ENCODE measurements at regions not wholly inside any gene's neighbourhood (a gene's known extent, or its start where the extent isn't known, plus 50 kb on each side); places are given as distances from the start of the nearest gene placed in this dataset.
"Not testable (repeated sequence)": the region's sequence is repeated elsewhere in the genome, so short reads cannot be mapped to it uniquely, and the experiment has no call there.

DNA sequence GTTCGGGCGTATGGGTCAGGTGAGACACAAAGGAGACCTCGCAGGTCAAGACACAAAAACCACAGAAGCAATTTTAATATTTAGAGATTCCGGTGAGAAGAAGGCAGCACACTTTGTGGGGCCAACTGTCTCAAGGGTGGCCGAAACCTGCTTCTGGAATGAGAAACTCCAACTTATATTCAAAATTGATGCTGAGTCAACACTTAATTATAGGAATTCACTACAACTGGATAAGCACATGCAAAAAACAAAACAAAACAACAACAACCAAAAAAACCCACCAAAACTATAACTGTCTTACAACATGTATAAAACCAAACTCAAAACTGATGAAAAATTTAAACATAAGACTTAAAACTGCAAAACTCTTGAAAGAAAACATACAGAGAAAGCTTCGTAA lies 593.3 kb downstream of the POM121L12 start:
- H4K20me1 ChIP-seq (ENCODE audit: insufficient read depth) = no peaks in the 10 kb centered on the region
- TF ChIP-seq EZH2 (IDR thresholded peaks at IDR 0.05; ENCODE audit: low read depth) = no peak
- TF ChIP-seq, protein P1, sequence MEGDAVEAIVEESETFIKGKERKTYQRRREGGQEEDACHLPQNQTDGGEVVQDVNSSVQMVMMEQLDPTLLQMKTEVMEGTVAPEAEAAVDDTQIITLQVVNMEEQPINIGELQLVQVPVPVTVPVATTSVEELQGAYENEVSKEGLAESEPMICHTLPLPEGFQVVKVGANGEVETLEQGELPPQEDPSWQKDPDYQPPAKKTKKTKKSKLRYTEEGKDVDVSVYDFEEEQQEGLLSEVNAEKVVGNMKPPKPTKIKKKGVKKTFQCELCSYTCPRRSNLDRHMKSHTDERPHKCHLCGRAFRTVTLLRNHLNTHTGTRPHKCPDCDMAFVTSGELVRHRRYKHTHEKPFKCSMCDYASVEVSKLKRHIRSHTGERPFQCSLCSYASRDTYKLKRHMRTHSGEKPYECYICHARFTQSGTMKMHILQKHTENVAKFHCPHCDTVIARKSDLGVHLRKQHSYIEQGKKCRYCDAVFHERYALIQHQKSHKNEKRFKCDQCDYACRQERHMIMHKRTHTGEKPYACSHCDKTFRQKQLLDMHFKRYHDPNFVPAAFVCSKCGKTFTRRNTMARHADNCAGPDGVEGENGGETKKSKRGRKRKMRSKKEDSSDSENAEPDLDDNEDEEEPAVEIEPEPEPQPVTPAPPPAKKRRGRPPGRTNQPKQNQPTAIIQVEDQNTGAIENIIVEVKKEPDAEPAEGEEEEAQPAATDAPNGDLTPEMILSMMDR (conservative IDR thresholded peaks at IDR 0.05) = no peak
- ChIA-PET CTCF (no interaction called here), POLR2A (ENCODE audit: unreplicated experiment) (no interaction called here)
- no peak overlapping the region for H2AFZ ChIP-seq
- H3K9me2 ChIP-seq (ENCODE audit: insufficient read depth) = peaks cover 5% of the 10 kb centered on the region; the same call in 1 of the 2 replicates
- no peak overlapping the region for H3K27ac ChIP-seq
- no peak overlapping the region for H3K4me3 ChIP-seq
- BruUV-seq (replicated peaks) = no TSS peak
- H3K4me2 ChIP-seq = no peak overlapping the region
- H3K27me3 ChIP-seq (ENCODE audit: insufficient read depth, low read depth) = no peaks in the 10 kb centered on the region
- intact Hi-C loops (cut with micrococcal nuclease; ENCODE audit: unreplicated experiment) = no loop called here
- no peaks in the 10 kb centered on the region for H3F3A ChIP-seq (ENCODE audit: insufficient read depth, low read depth)
- no peaks in the 10 kb centered on the region for H3K36me3 ChIP-seq (ENCODE audit: low read depth)
- H3K9me3 ChIP-seq (ENCODE audit: insufficient read depth, low read depth) = no peaks in the 10 kb centered on the region
- DNase-seq = no peak
- H3K79me2 ChIP-seq (ENCODE audit: low read depth) = no peaks in the 10 kb centered on the region
- no peaks in the 10 kb centered on the region for H3K4me1 ChIP-seq (replicated peaks; ENCODE audit: insufficient read depth)

DNA sequence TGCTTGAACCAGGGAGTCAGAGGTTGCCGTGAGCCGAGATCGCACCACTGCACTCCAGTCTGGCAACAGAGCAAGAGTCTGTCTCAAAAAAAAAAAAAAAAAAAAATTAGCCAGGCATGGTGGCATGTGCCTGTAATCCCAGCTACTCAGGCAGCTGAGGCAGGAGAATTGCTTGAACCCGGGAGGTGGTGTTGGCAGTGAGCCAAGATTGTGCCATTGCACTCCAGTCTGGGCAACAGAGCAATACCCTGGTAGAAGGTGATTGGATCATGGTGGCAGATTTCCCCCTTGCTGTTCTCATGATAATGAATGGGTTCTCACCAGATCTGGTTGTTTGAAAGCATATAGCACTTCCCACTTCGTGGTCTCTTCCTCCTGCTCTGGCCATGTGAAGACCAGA lies 599.8 kb downstream of the POM121L12 start:
- H3K4me2 ChIP-seq; H4K20me1 ChIP-seq (ENCODE audit: insufficient read depth); BruUV-seq (replicated peaks); DNase-seq; H3K9me2 ChIP-seq (ENCODE audit: insufficient read depth); POLR2A ChIA-PET (ENCODE audit: unreplicated experiment); CTCF ChIA-PET; H3K4me1 ChIP-seq (replicated peaks; ENCODE audit: insufficient read depth); intact Hi-C loops (cut with micrococcal nuclease; ENCODE audit: unreplicated experiment); H3K27ac ChIP-seq; H3K79me2 ChIP-seq (ENCODE audit: low read depth); H3F3A ChIP-seq (ENCODE audit: insufficient read depth, low read depth); H3K4me3 ChIP-seq; H3K9me3 ChIP-seq (ENCODE audit: insufficient read depth, low read depth); H3K36me3 ChIP-seq (ENCODE audit: low read depth); H3K27me3 ChIP-seq (ENCODE audit: insufficient read depth, low read depth); H2AFZ ChIP-seq: not testable (repeated sequence)

DNA sequence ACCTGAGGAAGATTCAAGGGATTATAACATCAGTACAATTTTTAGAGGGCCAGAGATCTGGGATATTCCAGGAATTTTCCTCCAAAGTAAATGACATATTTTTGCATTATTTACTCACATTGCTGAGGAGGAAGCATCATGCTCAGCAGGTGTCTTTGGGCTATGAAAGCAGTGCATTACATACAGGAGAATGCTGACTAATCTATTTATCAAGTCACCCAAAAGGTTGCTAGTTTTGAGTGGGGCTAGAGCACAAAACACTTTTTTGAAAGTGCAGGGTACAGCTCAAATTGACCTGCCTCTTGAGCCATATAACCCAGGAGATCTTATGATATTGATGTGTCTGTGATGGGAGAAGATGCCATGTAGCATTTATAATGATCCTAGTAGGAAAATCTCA lies 603.1 kb downstream of the POM121L12 start:
- H3K4me3 ChIP-seq = no peak overlapping the region
- H3K36me3 ChIP-seq (ENCODE audit: low read depth) = no peaks in the 10 kb centered on the region
- no TSS peak for BruUV-seq (replicated peaks)
- no peaks in the 10 kb centered on the region for H3F3A ChIP-seq (ENCODE audit: insufficient read depth, low read depth)
- no peak for TF ChIP-seq EZH2 (IDR thresholded peaks at IDR 0.05; ENCODE audit: low read depth)
- TF ChIP-seq, protein P1 (conservative IDR thresholded peaks at IDR 0.05) = no peak
- no peak for DNase-seq
- no peaks in the 10 kb centered on the region for H3K79me2 ChIP-seq (ENCODE audit: low read depth)
- H3K9me2 ChIP-seq (ENCODE audit: insufficient read depth) = no peaks in the 10 kb centered on the region
- ChIA-PET CTCF (no interaction called here), POLR2A (ENCODE audit: unreplicated experiment) (no interaction called here)
- H3K27me3 ChIP-seq (ENCODE audit: insufficient read depth, low read depth) = no peaks in the 10 kb centered on the region
- no peak overlapping the region for H2AFZ ChIP-seq
- H3K4me2 ChIP-seq = no peak overlapping the region
- H3K27ac ChIP-seq = no peak overlapping the region
- intact Hi-C loops (cut with micrococcal nuclease; ENCODE audit: unreplicated experiment) = no loop called here
- peaks cover 5% of the 10 kb centered on the region; the same call in 1 of the 2 replicates for H4K20me1 ChIP-seq (ENCODE audit: insufficient read depth)
- no peaks in the 10 kb centered on the region for H3K4me1 ChIP-seq (replicated peaks; ENCODE audit: insufficient read depth)
- H3K9me3 ChIP-seq (ENCODE audit: insufficient read depth, low read depth) = no peaks in the 10 kb centered on the region

DNA sequence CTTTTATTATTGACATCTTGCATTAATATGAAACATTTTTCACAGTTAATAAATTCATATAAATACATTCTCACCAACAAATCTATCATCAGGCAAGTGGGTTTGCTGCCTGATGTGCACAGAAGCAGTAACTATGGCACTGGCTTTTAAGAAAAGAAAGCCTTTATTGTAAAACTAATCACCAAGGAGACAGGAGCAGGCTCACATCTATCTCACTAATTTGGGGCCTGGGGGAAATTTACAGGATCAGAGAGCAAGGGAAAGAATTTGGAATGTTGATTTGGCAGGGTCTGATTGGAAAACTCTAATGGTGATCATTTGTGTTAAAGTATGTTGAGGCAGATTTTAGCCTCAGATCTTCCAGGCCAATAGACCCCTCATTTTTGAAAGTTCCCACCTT lies 605.7 kb downstream of the POM121L12 start:
- Histone ChIP-seq H4K20me1 (ENCODE audit: insufficient read depth) (peaks cover 5% of the 10 kb centered on the region; the same call in 1 of the 2 replicates), H3K27me3 (ENCODE audit: insufficient read depth, low read depth) (no peaks in the 10 kb centered on the region), H3K4me2 (no peak overlapping the region), H3K9me3 (ENCODE audit: insufficient read depth, low read depth) (no peaks in the 10 kb centered on the region), H3F3A (ENCODE audit: insufficient read depth, low read depth) (no peaks in the 10 kb centered on the region), H3K4me1 (replicated peaks; ENCODE audit: insufficient read depth) (no peaks in the 10 kb centered on the region), H3K79me2 (ENCODE audit: low read depth) (no peaks in the 10 kb centered on the region), H3K36me3 (ENCODE audit: low read depth) (no peaks in the 10 kb centered on the region), H3K9me2 (ENCODE audit: insufficient read depth) (no peaks in the 10 kb centered on the region), H2AFZ (no peak overlapping the region), H3K4me3 (no peak overlapping the region), H3K27ac (no peak overlapping the region)
- DNase-seq = no peak
- no TSS peak for BruUV-seq (replicated peaks)
- ChIA-PET CTCF (no interaction called here), POLR2A (ENCODE audit: unreplicated experiment) (no interaction called here)
- TF ChIP-seq, protein P1 (conservative IDR thresholded peaks at IDR 0.05) = no peak
- TF ChIP-seq EZH2 (IDR thresholded peaks at IDR 0.05; ENCODE audit: low read depth) = no peak
- intact Hi-C loops (cut with micrococcal nuclease; ENCODE audit: unreplicated experiment) = no loop called here
